Panc1 (cell line): ENCODE measurements at regions not wholly inside any gene's neighbourhood (a gene's known extent, or its start where the extent isn't known, plus 50 kb on each side); places are given as distances from the start of the nearest gene placed in this dataset.

Experiments
- ATAC-seq: fragments of 200-7000 bp; cut with Tn5 transposase; 2 replicates; pipeline ENCODE4 v1.9.1; 2020; ENCODE audit warnings: mild to moderate bottlenecking, moderate library complexity
- BruUV-seq: library from RNA; stranded (reverse); fragments of 400-500 nt; replicated peaks from 2 replicates; lab custom pipeline; 2021; lab: Mats Ljungman, UMichigan
- CTCF ChIA-PET: fragments of 300-600 bp; sonication (Branson Sonifier 250); formaldehyde crosslinking; loops from one replicate; lab custom pipeline; 2022; ENCODE audit warnings: antibody characterized with exemption; lab: Charles Lee
- POLR2A ChIA-PET: fragments of 300-600 bp; sonication (Branson Sonifier 250); formaldehyde crosslinking; loops from one replicate; lab custom pipeline; 2022; ENCODE audit warnings: antibody characterized with exemption; lab: Charles Lee
- DNase-seq: peaks from one replicate; pipeline ENCODE4 v3.0.0-alpha.2; 2010; ENCODE audit warnings: low read depth, low spot score
- H3K27ac ChIP-seq: 2 replicates; pipeline ENCODE4 v1.5.1; 2011; ENCODE audit warnings: mild to moderate bottlenecking, low read length, inconsistent platforms
- H3K27me3 ChIP-seq: fragments of 200-500 bp; sonication (Bioruptor generic); 2 replicates; pipeline ENCODE4 v1.6.0; 2014; ENCODE audit warnings: low read length, inconsistent platforms; ENCODE audit not compliant: control insufficient read depth, insufficient read depth
- H3K36me3 ChIP-seq: fragments of 200-500 bp; sonication (Bioruptor generic); 2 replicates; pipeline ENCODE4 v1.5.1; 2014; ENCODE audit warnings: inconsistent platforms, mild to moderate bottlenecking, low read length, moderate library complexity; ENCODE audit not compliant: control insufficient read depth, insufficient read depth
- H3K4me1 ChIP-seq: 2 replicates; pipeline ENCODE4 v1.5.1; 2011; ENCODE audit warnings: inconsistent platforms, mild to moderate bottlenecking, low read length, moderate library complexity; ENCODE audit not compliant: control insufficient read depth, insufficient read depth
- H3K4me3 ChIP-seq, 2 experiments: 2 replicates each; pipeline ENCODE4 v1.5.1; 2011 to 2012; ENCODE audit warnings: low read depth in 2 of 2, low read length in 2 of 2, mild to moderate bottlenecking in 2 of 2, inconsistent platforms in 1 of 2, moderate library complexity in 1 of 2
- H3K9me3 ChIP-seq: fragments of 200-500 bp; sonication (Bioruptor generic); 2 replicates; pipeline ENCODE4 v1.5.1; 2014; ENCODE audit warnings: low read depth, mild to moderate bottlenecking, inconsistent platforms, low read length, moderate library complexity; ENCODE audit not compliant: control insufficient read depth, insufficient read depth
- CTCF ChIP-seq: fragments of 450-650 bp; IDR thresholded peaks from 2 replicates; pipeline ENCODE4 v1.5.1; 2017; ENCODE audit warnings: mild to moderate bottlenecking
- POLR2AphosphoS5 ChIP-seq: IDR thresholded peaks from 2 replicates; pipeline ENCODE4 v1.6.1; 2012; ENCODE audit warnings: mild to moderate bottlenecking, low read depth, low read length, moderate library complexity
- REST ChIP-seq, 2 experiments: IDR thresholded peaks; 2 replicates each; pipeline ENCODE4 v1.6.1; 2011 to 2012; ENCODE audit warnings: low read depth in 2 of 2, control low read depth in 1 of 2, low read length in 1 of 2, mild to moderate bottlenecking in 1 of 2, moderate library complexity in 1 of 2; ENCODE audit not compliant: insufficient read depth in 1 of 2
- SIN3A ChIP-seq: IDR thresholded peaks from 2 replicates; pipeline ENCODE4 v1.6.1; 2012; ENCODE audit warnings: low read depth, mild to moderate bottlenecking, low read length, moderate library complexity, borderline replicate concordance; ENCODE audit not compliant: insufficient read depth
- TCF7L2 ChIP-seq: IDR thresholded peaks from 2 replicates; pipeline ENCODE4 v1.6.1; 2011; ENCODE audit warnings: mild to moderate bottlenecking, low read depth, low read length, inconsistent platforms
- in situ Hi-C: cut with HindIII; loops from 2 replicates; pipeline ENCODE4 v1.10.0; 2016; ENCODE audit warnings: low sequenced_read_pairs, low pct_unique_long_range_greater_than_20kb
- intact Hi-C: fragments of 100-400 bp; cut with micrococcal nuclease; formaldehyde crosslinking; loops from one replicate; pipeline ENCODE4 v1.10.0; 2022; ENCODE audit not compliant: unreplicated experiment

- ATAC-seq: no peak
- TF ChIP-seq REST (IDR thresholded peaks at IDR 0.05; ENCODE audit: insufficient read depth in 1 of 2, low read depth in 2 of 2, low read length in 1 of 2): no peak
- TF ChIP-seq SIN3A: no peak
- no peak for TF ChIP-seq CTCF
- no peak for TF ChIP-seq TCF7L2
- no peak for TF ChIP-seq POLR2AphosphoS5
- Histone ChIP-seq H3K36me3 (no peaks in the 10 kb centered on the region), H3K4me3 (no peak overlapping the region), H3K27ac (no peak overlapping the region), H3K9me3 (no peaks in the 10 kb centered on the region), H3K4me1 (no peaks in the 10 kb centered on the region), H3K27me3 (no peaks in the 10 kb centered on the region)
- DNase-seq: no peak
- intact Hi-C loops: no loop called here
- in situ Hi-C loops: no loop called here
- BruUV-seq: no TSS peak
- ChIA-PET POLR2A (no interaction called here), CTCF (no interaction called here)
Observed at GRCh38 chr9:88321764-88322163, 66.5 kb upstream of the SPIN1 start.

- in situ Hi-C loops (no loop called here), intact Hi-C loops (no loop called here)
- no peaks in the 10 kb centered on the region for H3K36me3 ChIP-seq
- H3K9me3 ChIP-seq: no peaks in the 10 kb centered on the region
- no peak overlapping the region for H3K27ac ChIP-seq
- ChIA-PET CTCF (no interaction called here), POLR2A (no interaction called here)
- ATAC-seq (no peak), DNase-seq (no peak)
- no peak for TF ChIP-seq CTCF
- TF ChIP-seq POLR2AphosphoS5: no peak
- no peak for TF ChIP-seq SIN3A
- no peak for TF ChIP-seq REST (IDR thresholded peaks at IDR 0.05; ENCODE audit: insufficient read depth in 1 of 2, low read depth in 2 of 2, low read length in 1 of 2)
- TF ChIP-seq TCF7L2: no peak
- no peaks in the 10 kb centered on the region for H3K4me1 ChIP-seq
- H3K27me3 ChIP-seq: no peaks in the 10 kb centered on the region
- H3K4me3 ChIP-seq: no peak overlapping the region
- no TSS peak for BruUV-seq
Observed at GRCh38 chr9:88320748-88321415, 67.4 kb upstream of the SPIN1 start.
